DOHH2 (cell line): ENCODE measurements at regions not wholly inside any gene's neighbourhood (a gene's known extent, or its start where the extent isn't known, plus 50 kb on each side); places are given as distances from the start of the nearest gene placed in this dataset.
A peak's percentile ranks its signal among the peaks of the same experiment; 100 is the strongest.

Experiments used
- H3F3A ChIP-seq: fragments of 200-600 bp; sonication (generic), shearing (Covaris generic); 2 replicates; pipeline ENCODE4 v1.6.0; 2016; ENCODE audit warnings: antibody characterized with exemption, mild to moderate bottlenecking; ENCODE audit not compliant: control insufficient read depth, insufficient read depth
- H3K27ac ChIP-seq: fragments of 200-600 bp; sonication (generic); 2 replicates; pipeline ENCODE4 v1.5.1; 2014; ENCODE audit warnings: low read depth, mild to moderate bottlenecking, low read length, moderate library complexity
- H3K27me3 ChIP-seq: fragments of 200-600 bp; sonication (generic); 2 replicates; pipeline ENCODE4 v1.6.1; 2014; ENCODE audit warnings: mild to moderate bottlenecking, low read length, mixed read lengths; ENCODE audit not compliant: control insufficient read depth
- H3K36me3 ChIP-seq: fragments of 200-600 bp; sonication (generic); 2 replicates; pipeline ENCODE4 v1.6.1; 2014; ENCODE audit warnings: mild to moderate bottlenecking, low read length, moderate library complexity, mixed read lengths; ENCODE audit not compliant: control insufficient read depth
- H3K4me1 ChIP-seq: fragments of 200-600 bp; sonication (generic); 2 replicates; pipeline ENCODE4 v1.6.1; 2014; ENCODE audit warnings: mild to moderate bottlenecking, low read length, mixed read lengths; ENCODE audit not compliant: control insufficient read depth
- H3K4me2 ChIP-seq: fragments of 200-600 bp; sonication (generic); 2 replicates; pipeline ENCODE4 v1.6.0; 2014; ENCODE audit warnings: mild to moderate bottlenecking, low read length, moderate library complexity
- H3K4me3 ChIP-seq: fragments of 200-600 bp; sonication (generic); 2 replicates; pipeline ENCODE4 v1.5.1; 2014; ENCODE audit warnings: mild to moderate bottlenecking, low read length, mixed read lengths
- H3K79me2 ChIP-seq: fragments of 200-600 bp; sonication (generic); 2 replicates; pipeline ENCODE4 v1.6.1; 2014; ENCODE audit warnings: mild to moderate bottlenecking, low read length, mixed read lengths; ENCODE audit not compliant: control insufficient read depth
- H3K9me2 ChIP-seq: fragments of 200-600 bp; sonication (generic); replicated peaks from 2 replicates; pipeline ENCODE4 v1.6.1; 2014; ENCODE audit warnings: mild to moderate bottlenecking, low read length, mixed read lengths; ENCODE audit not compliant: control insufficient read depth
- H3K9me3 ChIP-seq: fragments of 200-600 bp; sonication (generic); 2 replicates; pipeline ENCODE4 v1.6.1; 2014; ENCODE audit warnings: antibody characterized with exemption, low read length, mixed read lengths; ENCODE audit not compliant: control insufficient read depth, insufficient read depth
- H4K20me1 ChIP-seq: fragments of 200-600 bp; sonication (generic); 2 replicates; pipeline ENCODE4 v1.6.0; 2014; ENCODE audit warnings: low read depth, mild to moderate bottlenecking, antibody characterized with exemption, low read length, moderate library complexity; ENCODE audit not compliant: control insufficient read depth, insufficient read depth
- EZH2phosphoT487 ChIP-seq: fragments of 200-600 bp; sonication (generic); IDR thresholded peaks from 2 replicates; pipeline ENCODE4 v1.6.1; 2017; ENCODE audit warnings: borderline replicate concordance, mild to moderate bottlenecking, antibody characterized with exemption, low read length, moderate library complexity, mixed read lengths
- TF ChIP-seq, protein P1 (sequence below): fragments of 200-600 bp; sonication (generic); IDR thresholded peaks from one replicate; pipeline ENCODE4 v1.5.1; 2014; ENCODE audit warnings: antibody characterized with exemption, mild to moderate bottlenecking, low read depth, low read length; ENCODE audit not compliant: poor library complexity, severe bottlenecking

DNA sequence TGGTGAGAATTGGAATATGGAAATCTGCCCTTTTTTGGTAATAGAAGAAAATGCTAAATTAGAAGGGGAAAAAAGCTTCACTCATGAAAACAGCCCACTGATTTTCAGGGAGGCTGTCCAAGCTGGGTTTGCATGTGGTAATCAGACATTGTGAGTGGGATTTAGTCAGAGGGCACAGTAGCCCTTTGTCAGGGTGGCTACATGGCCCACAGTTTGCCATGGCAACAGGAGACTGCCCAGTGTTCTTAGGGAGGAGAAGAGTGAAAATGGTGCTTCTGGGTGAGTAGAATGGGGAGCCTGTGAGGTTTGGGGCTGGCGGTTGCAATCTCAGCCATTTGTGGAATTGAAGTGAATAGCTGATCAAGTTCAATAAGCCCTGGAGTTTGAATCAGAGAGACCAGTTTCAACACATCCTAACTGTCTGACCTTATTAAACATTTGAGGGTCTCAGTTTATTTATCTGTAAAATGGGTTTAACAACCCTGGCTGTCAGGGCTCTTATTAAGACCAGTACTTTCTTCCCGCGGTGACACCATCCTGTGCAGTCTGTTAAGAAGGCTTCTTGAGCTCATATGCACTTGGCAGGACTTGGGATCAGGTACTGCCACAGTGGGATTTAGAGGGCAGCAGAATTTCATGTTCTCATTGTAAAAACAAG lies 107.6 kb upstream of the TNC start:
- H3K4me2 ChIP-seq = no peak overlapping the region
- peaks cover 3% of the 10 kb centered on the region for H3K27me3 ChIP-seq
- no peaks in the 10 kb centered on the region for H3K4me1 ChIP-seq
- H4K20me1 ChIP-seq = no peaks in the 10 kb centered on the region
- no peaks in the 10 kb centered on the region for H3K79me2 ChIP-seq
- no peak overlapping the region for H3K27ac ChIP-seq
- no peak for TF ChIP-seq EZH2phosphoT487
- TF ChIP-seq, protein P1, sequence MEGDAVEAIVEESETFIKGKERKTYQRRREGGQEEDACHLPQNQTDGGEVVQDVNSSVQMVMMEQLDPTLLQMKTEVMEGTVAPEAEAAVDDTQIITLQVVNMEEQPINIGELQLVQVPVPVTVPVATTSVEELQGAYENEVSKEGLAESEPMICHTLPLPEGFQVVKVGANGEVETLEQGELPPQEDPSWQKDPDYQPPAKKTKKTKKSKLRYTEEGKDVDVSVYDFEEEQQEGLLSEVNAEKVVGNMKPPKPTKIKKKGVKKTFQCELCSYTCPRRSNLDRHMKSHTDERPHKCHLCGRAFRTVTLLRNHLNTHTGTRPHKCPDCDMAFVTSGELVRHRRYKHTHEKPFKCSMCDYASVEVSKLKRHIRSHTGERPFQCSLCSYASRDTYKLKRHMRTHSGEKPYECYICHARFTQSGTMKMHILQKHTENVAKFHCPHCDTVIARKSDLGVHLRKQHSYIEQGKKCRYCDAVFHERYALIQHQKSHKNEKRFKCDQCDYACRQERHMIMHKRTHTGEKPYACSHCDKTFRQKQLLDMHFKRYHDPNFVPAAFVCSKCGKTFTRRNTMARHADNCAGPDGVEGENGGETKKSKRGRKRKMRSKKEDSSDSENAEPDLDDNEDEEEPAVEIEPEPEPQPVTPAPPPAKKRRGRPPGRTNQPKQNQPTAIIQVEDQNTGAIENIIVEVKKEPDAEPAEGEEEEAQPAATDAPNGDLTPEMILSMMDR = no peak
- H3K9me2 ChIP-seq = no peaks in the 10 kb centered on the region
- no peak overlapping the region for H3K4me3 ChIP-seq
- H3K36me3 ChIP-seq = no peaks in the 10 kb centered on the region
- H3K9me3 ChIP-seq = no peaks in the 10 kb centered on the region
- no peaks in the 10 kb centered on the region for H3F3A ChIP-seq

DNA sequence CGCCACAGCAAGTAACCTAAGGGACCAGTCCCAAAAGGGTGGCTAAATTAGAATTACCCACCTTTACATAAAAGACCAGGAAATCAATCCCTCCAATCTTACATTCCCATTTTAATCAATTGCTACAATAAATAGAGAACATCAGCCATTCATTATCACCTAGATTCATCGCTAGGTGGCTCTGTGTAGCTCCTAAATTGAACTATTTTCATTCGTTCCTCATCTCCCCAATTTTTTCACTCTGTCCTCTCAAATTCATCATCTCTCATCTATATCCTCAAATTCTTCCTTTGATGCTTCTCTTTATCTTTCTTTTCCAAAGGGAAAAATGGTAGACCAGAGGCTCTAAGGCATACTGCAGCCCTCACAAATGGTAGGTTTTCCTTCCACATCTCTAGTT lies 108.2 kb upstream of the TNC start:
- H3K4me1 ChIP-seq = no peaks in the 10 kb centered on the region
- H3K36me3 ChIP-seq = no peaks in the 10 kb centered on the region
- H3K27me3 ChIP-seq = peaks cover 3% of the 10 kb centered on the region
- TF ChIP-seq EZH2phosphoT487 = no peak
- TF ChIP-seq, protein P1 = peak; percentile 17
- H3F3A ChIP-seq = no peaks in the 10 kb centered on the region
- no peak overlapping the region for H3K4me3 ChIP-seq
- no peaks in the 10 kb centered on the region for H3K9me2 ChIP-seq
- no peaks in the 10 kb centered on the region for H3K79me2 ChIP-seq
- H3K27ac ChIP-seq = no peak overlapping the region
- H4K20me1 ChIP-seq = no peaks in the 10 kb centered on the region
- H3K9me3 ChIP-seq = no peaks in the 10 kb centered on the region
- H3K4me2 ChIP-seq = no peak overlapping the region

DNA sequence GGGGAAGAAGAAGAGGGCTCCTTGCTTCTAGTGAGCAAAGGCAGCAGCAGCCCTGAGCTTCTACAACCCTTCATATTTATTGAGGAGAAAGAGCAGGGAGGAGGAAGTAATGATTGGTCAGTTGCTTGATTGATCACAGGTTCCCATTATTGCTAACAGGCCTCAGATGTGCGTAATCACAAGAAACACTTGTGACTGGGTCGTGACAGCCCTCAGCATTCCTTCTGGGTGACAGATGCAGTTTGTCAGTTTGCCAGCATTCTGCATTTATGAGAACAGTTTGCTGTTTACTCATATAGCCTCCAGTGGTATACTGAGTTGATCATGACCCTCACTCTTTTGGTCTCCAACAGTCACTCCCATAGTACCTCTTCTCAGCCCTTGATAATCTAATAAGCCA lies 111.5 kb upstream of the TNC start:
- H3K79me2 ChIP-seq = no peaks in the 10 kb centered on the region
- H3K4me1 ChIP-seq = no peaks in the 10 kb centered on the region
- TF ChIP-seq, protein P1 = no peak
- TF ChIP-seq EZH2phosphoT487 = no peak
- no peak overlapping the region for H3K4me2 ChIP-seq
- no peaks in the 10 kb centered on the region for H3K9me2 ChIP-seq
- H3K4me3 ChIP-seq = no peak overlapping the region
- no peaks in the 10 kb centered on the region for H3F3A ChIP-seq
- H3K9me3 ChIP-seq = no peaks in the 10 kb centered on the region
- H3K36me3 ChIP-seq = no peaks in the 10 kb centered on the region
- peaks cover 3% of the 10 kb centered on the region; the same call in 1 of the 2 replicates for H3K27me3 ChIP-seq
- no peaks in the 10 kb centered on the region for H4K20me1 ChIP-seq
- H3K27ac ChIP-seq = no peak overlapping the region
